Glutamatergic neuron (in vitro differentiated cells): ENCODE measurements at regions not wholly inside any gene's neighbourhood (a gene's known extent, or its start where the extent isn't known, plus 50 kb on each side); places are given as distances from the start of the nearest gene placed in this dataset.

Experiments
- DNase-seq: peaks from one replicate; pipeline ENCODE4 v3.0.0; 2022
- H3K27ac Mint-ChIP-seq: one replicate; pipeline ENCODE4 v1.8.0; 2020; ENCODE audit warnings: mild to moderate bottlenecking, mixed read lengths, inconsistent platforms; ENCODE audit not compliant: unreplicated experiment
- H3K27me3 Mint-ChIP-seq: one replicate; pipeline ENCODE4 v1.8.0; 2020; ENCODE audit warnings: mild to moderate bottlenecking, moderate library complexity, mixed read lengths, inconsistent platforms; ENCODE audit not compliant: unreplicated experiment
- H3K36me3 Mint-ChIP-seq: one replicate; pipeline ENCODE4 v1.8.0; 2020; ENCODE audit warnings: mild to moderate bottlenecking, mixed read lengths, inconsistent platforms; ENCODE audit not compliant: unreplicated experiment
- H3K4me1 Mint-ChIP-seq: one replicate; pipeline ENCODE4 v1.8.0; 2020; ENCODE audit warnings: mild to moderate bottlenecking, low read depth, mixed read lengths, inconsistent platforms; ENCODE audit not compliant: unreplicated experiment
- H3K4me3 Mint-ChIP-seq: one replicate; pipeline ENCODE4 v1.8.0; 2020; ENCODE audit warnings: mild to moderate bottlenecking, mixed read lengths, inconsistent platforms; ENCODE audit not compliant: unreplicated experiment
- H3K9me3 Mint-ChIP-seq: one replicate; pipeline ENCODE4 v1.8.0; 2020; ENCODE audit warnings: mild to moderate bottlenecking, moderate library complexity, mixed read lengths, inconsistent platforms; ENCODE audit not compliant: unreplicated experiment
- CTCF ChIP-seq: fragments of 200-600 bp; sonication (generic); IDR thresholded peaks from one replicate; pipeline ENCODE4 v1.5.0; 2021; ENCODE audit not compliant: partially characterized antibody, unreplicated experiment

- Mint-ChIP-seq H3K36me3 (peaks cover 10% of the 10 kb centered on the region), H3K27me3 (no peaks in the 10 kb centered on the region), H3K9me3 (peaks cover 6% of the 10 kb centered on the region), H3K4me1 (peaks cover 11% of the 10 kb centered on the region), H3K27ac (no peak overlapping the region), H3K4me3 (no peak overlapping the region)
- no peak for TF ChIP-seq CTCF
- no peak for DNase-seq
Measured at GRCh38 chr18:4994710-4995109, 202.3 kb downstream of the AKAIN1 start.

GRCh38 chr18:4987452-4988405 lies 209.3 kb downstream of the AKAIN1 start:
- no peaks in the 10 kb centered on the region for H3K27me3 Mint-ChIP-seq

GRCh38 chr18:4986677-4987076 lies 210.4 kb downstream of the AKAIN1 start:
- TF ChIP-seq CTCF, result no peak
- H3K4me3 Mint-ChIP-seq, result no peak overlapping the region
- H3K27ac Mint-ChIP-seq, result no peak overlapping the region
- peaks cover 2% of the 10 kb centered on the region for H3K9me3 Mint-ChIP-seq
- no peaks in the 10 kb centered on the region for H3K4me1 Mint-ChIP-seq
- H3K36me3 Mint-ChIP-seq, result peaks cover 19% of the 10 kb centered on the region
- DNase-seq, result no peak
- no peaks in the 10 kb centered on the region for H3K27me3 Mint-ChIP-seq

More at GRCh38 chr18:4987452-4988405, 209.3 kb downstream of the AKAIN1 start:
- no peak overlapping the region for H3K4me3 Mint-ChIP-seq
- H3K4me1 Mint-ChIP-seq, result no peaks in the 10 kb centered on the region
- H3K27ac Mint-ChIP-seq, result no peak overlapping the region
- H3K36me3 Mint-ChIP-seq, result peaks cover 19% of the 10 kb centered on the region
- no peak for TF ChIP-seq CTCF
- DNase-seq, result no peak
- H3K9me3 Mint-ChIP-seq, result peaks cover 5% of the 10 kb centered on the region

- DNase-seq, result no peak
- H3K27ac Mint-ChIP-seq, result no peak overlapping the region
- H3K9me3 Mint-ChIP-seq, result peaks cover 2% of the 10 kb centered on the region
- TF ChIP-seq CTCF, result no peak
- no peaks in the 10 kb centered on the region for H3K4me1 Mint-ChIP-seq
- no peak overlapping the region for H3K4me3 Mint-ChIP-seq
- H3K27me3 Mint-ChIP-seq, result no peaks in the 10 kb centered on the region
- H3K36me3 Mint-ChIP-seq, result peaks cover 17% of the 10 kb centered on the region
Measured at GRCh38 chr18:4986066-4986465, 211.0 kb downstream of the AKAIN1 start.
